GF-D8 (cell line): ENCODE measurements at regions not wholly inside any gene's neighbourhood (a gene's known extent, or its start where the extent isn't known, plus 50 kb on each side); places are given as distances from the start of the nearest gene placed in this dataset.
"Not testable (repeated sequence)": the region's sequence is repeated elsewhere in the genome, so short reads cannot be mapped to it uniquely, and the experiment has no call there.

Source experiments
- DNase-seq: peaks from one replicate; lab custom pipeline; 2025; lab: John Stamatoyannopoulos, UW

DNA sequence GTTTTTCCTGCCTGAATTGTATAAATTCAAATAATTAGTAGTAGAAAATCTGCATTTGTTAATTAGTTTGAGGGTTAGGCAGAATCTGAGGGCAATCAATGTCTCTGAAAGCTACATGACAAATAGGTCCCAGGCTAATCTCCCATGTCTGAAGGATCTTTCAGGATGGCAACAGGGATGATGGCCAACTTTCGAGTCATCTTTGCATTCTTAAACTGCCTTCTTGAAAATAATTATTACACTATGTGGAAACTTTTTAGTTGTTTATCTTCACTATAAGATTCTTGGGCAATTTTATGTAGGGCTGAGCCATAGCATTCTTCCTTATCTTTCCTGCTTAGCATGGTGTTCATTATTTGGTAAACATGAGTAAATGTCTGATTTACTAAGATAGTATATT is 490.3 kb upstream of the EPHA5 start:
- DNase-seq: no peak

DNA sequence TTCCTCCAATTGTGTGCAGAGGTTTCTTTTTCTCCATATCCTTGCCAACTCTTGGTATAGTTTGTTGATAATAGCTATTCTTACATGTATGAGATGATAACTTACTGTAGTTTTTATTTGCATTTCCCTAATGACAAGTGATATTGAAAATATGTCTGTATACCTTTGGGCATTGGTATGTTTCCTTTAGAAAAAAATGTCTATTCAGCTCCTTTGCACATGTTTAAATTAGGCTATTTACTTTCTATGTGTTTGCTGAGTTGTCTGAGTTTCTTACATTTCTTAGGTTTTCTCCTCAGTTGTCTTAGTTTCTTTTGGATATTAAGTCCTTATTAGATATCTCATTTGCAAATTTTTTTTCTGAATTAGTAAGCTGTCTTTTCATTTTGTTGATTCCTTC is 487.3 kb upstream of the EPHA5 start:
- no peak for DNase-seq

DNA sequence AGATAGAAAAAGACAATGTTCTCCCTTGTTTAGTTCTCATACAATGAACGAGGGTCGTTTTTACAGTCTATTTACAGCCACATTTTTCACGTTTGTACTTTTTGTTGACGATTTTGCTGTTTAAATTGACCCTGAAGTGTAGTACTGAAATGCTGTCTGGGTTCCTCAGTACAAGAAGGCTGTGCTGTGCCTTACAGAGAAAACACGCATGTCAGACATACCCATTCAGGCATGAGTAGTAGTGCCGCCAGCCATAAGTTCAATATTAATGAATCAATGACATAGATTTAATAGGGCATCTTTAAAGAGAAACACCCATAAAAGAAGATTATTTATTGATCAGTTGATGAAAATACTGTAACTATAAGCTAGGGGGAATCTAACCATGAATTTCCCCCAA is 459.8 kb upstream of the EPHA5 start:
- DNase-seq: no peak

DNA sequence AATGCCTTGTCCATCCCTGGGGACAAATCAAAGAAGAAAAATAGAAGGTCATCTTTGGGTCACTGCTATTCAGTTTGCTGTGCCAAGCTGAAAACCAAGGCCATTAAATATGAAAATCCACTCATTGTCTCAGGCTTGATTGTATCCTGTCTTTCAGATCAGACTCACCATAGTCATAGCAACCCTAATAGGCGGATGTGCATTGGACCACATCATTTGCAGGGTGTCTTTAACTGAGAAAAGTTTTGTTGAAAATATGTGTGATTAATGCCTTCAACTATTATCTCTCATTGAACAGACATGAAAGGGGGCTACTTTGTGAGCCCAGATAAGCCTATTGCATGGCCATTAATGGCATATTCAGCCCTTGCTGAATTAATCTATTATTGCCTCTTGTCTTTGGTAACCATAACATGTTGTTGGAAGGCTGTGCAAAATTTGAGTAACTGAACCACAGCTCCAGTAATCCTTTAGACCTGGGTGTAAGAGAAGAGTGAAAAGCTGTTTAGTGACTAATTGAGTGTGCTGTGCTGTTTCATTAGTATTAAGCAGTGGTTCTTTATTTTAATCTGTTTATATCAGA is 453.6 kb upstream of the EPHA5 start:
- DNase-seq: no peak

DNA sequence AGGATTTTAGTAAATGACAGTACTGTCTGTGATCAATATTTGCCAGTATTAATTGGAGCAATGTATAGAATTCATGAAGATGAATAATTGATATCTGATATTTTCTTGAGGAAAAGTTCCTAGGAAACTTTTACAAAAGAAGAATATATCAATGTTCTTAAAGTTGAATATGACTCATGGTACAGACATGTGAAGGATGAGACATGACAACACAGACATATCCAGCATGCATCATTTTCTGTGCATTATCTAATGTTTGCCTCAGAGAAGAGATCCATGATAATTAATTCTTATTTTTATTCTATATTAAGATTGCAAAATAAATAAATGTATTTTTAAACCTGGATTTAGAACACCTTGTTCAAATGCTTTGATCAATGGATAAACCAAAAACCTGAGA is 452.9 kb upstream of the EPHA5 start:
- DNase-seq: no peak

DNA sequence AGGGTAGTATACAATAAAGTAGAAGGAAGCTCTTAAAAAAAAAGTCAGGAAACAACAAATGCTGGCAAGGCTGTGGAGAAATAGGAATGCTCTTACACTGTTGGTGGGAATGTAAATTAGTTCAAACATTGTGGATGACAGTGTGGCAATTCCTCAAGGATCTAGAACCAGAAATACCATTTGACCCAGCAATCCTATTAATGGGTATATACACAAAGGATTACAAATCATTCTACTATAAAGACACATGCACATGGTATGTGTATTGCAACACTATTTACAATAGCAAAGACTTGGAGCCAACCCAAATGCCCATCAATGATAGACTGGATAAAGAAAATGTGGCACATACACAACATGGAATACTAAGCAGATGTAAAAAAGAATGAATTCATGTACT is 444.9 kb upstream of the EPHA5 start:
- DNase-seq: not testable (repeated sequence)

DNA sequence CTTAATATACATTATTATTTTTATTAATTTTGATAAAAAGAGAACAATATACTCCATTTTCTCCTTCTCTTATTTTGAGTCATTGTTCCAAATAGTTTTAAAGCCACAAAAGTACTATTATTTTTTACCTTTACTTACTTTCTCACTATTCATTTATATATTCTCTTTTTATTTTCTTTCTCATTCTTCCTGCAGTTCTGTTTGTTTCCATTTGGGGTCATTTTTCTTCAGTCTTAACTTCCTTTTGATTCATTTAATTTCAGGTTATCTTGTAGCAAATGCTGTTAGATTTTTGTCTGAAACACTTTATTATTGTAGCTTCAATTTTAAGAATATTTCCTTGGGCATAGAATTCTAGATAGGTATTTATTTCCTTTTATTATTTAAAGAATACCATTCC is 438.6 kb upstream of the EPHA5 start:
- DNase-seq: no peak

DNA sequence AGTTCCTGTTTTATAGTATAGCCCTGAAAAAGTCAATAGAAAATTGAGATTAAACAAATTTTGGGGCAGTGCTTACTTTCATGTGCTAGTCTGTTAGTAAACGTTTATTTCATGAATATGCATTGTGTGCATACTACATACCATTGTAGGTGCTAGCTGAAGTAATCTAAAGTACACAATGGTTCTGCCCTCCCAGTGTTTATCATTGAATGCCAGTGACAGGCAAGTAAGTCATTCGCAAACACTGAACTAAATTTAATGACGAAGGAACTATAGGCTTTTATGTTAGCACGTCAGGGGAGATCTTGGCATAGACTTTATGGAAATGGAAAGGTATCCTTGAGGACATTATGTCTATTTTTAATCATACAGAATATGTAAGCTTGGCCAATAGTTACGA is 426.9 kb upstream of the EPHA5 start:
- no peak for DNase-seq

DNA sequence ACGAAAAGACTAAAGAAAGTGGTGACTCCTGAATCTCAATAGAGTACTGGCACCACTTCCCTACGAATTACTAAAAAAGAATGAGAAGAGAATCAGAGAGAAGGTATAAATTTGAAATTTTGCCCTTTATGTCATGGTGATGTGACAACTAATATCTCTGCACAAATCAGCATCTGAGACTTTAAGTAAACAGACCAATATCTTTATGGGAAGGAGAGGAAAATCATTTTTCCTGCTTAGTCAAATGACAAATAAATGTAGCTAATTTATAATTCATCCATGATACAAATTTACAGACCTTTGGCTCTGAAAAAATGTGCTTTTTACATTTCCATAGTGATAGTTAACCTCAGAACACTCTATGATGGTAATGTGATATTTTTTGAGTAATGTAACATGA is 424.8 kb upstream of the EPHA5 start:
- DNase-seq: no peak

DNA sequence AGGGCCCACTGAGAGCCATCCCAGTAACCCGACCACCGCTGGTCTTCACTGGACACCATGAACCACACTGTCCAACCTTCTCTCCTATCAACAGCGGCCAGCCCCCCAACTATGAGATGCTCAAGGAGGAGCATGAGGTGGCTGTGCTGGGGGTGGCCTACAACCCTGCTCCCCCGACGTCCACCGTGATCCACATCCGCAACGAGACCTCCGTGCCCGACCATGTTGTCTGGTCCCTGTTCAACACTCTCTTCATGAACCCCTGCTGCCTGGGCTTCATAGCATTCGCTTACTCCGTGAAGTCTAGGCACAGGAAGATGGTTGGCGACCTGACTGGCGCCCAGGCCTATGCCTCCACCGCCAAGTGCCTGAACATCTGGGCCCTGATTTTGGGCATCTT is 423.8 kb upstream of the EPHA5 start:
- no peak for DNase-seq

DNA sequence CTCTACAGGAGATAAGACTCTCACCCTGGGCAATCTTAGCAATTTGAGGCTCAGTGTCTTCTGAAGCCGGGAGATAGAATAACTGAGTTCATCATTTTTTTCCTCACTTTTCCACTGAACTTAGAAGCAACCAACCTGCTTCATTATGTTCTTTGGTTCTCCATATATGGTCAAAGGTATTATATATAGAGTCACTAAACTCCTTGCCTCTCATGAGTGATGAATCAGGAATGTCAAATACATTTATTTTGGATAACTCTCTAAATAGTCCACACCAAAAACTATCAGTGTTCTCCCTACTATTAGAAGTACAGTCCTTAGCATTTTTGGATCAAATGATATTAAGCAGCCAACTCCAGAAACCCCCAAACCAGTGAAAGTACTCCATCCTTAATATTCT is 421.5 kb upstream of the EPHA5 start:
- no peak for DNase-seq

DNA sequence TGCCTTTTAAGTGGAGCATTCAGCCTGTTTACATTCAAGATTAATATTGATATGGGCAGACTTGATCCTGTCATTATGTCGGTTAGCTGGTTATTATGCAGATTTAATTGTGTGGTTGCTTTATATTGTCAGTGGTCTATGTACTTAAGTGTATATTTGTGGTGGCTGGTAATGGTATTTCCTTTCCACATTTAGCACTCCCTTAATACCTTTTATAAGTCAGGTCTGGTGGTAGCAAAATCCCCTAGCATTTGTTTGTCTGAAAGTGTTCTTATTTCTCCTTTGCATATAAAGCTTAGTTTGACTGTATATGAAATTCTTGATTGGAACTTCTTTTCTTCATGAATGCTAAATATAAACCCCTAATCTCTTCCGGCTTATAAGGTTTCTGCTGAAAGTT is 403.7 kb upstream of the EPHA5 start:
- no peak for DNase-seq

DNA sequence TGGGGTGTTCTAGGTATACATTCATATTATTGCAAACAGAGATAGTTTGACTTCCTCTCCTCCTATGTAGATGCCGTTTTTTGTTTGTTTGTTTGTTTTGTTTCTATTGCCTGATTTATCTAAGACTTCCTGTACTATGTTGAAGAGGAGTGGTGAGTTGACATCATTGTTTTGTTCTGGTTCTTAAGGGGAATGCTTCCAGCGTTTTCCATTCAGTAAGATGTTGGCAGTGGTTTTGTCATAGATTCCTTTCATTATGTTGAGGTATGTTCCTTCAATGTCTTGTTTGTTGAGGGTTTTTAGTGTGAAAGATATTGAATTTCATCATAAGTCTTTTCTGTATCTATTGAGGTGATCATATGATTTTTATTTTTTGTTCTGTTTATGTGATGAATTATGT is 401.6 kb upstream of the EPHA5 start:
- no peak for DNase-seq

DNA sequence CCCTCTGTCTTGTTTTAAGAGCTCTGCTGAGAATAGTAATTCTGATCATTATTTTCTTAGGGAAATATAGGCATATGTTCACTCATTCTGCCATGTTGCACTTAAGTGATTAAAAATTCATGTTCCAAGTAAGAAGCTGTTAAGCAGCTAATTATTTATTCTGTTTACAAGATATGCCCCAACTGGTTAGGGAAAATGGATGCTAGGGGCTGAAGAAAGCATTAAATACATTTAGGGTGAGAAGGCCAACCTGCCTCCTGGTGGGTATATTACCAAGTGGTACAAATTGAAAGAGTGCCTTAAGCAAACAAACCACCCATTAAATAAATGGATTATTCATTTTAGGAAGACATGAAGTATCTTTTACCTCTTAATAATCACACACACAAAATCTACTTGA is 392.6 kb upstream of the EPHA5 start:
- DNase-seq: no peak

DNA sequence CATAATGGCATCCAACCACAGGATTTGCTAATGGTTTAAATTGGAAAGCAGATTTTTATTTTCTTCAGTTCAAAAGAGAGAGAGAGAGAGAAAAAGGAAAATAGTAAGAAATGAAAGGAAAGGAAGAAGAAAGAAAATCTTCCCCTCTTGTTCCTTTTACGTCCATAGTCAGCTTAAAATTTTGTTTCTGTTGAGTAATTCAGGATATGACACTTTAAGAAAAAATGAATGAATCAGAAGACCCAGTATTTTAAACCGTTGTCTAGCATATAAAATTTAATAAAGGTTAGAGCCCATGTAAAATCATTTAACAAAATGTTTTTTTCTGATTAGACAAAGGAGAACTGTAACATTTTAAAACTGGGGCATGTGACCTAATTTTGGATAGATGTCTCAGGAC is 391.8 kb upstream of the EPHA5 start:
- DNase-seq: no peak

DNA sequence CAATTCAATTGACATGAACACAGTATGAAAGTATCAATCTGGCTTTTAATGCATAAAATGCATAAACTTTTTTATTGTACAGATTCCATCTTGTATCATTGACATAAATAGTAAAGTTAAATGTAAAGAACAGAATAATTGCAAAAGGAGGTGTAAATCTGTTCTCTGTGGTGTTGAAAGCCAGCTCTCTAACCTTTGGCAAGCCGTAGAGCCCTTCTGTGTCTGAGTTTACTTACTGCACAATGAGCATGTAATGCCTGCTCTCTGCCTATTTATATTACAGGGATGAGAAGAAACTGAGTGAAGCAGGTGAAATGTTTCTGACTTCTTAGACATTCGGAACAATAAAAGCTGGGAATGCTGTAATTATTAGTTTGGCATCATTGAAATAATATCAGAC is 389.3 kb upstream of the EPHA5 start:
- DNase-seq: no peak

DNA sequence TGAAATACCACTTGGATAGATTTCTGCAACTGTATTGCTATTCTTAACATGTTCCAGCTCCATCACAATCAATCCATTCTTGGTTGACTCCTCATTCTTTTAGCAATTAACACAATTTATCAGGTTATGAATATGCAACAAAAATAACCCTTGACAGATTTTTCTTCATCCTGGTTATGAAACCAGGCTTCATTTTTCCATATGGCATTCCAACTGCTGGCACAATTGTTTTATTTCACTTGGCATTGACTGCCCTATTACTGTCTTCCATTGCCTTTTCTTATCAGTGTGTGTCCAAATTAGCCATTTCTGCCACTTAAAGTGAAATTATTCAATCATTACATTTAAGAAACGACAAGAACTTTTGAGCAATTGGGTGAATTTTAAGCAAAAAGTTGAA is 388.8 kb upstream of the EPHA5 start:
- DNase-seq: no peak

DNA sequence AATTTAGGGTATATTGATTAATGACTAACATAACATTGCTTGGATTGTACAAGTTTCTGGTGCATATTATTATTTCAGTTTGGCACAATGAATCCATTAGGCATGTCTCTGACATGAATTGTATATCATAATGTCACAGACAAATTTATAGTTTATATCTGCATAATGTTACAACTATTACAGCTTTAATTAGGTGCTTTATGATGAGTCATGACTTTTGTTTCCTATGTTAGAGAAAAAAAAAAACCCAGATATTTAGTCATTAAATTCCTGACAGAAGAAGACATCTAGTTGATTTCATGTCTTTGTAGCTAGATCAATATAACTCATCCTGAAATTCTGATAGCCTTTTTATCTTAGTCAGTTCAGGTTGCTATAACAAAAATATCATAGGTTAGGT is 385.7 kb upstream of the EPHA5 start:
- DNase-seq: no peak

DNA sequence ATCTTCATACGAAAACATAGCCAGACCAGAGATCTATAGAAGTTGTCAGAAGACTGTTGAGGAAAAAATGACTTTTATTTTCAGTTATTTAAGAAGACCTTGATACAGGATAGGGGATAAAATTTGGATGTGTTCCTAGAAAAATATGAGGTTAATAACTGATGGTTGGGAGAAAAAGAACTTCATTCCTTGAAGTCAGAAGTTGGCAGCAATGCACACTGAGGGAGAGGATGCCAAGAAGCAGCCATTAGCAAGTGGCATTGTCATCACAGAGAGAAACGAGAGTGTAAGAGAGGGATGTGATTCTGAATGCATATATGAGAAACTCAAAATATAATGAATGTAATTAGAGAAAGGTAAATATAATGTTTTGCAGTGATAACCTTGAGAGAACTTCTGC is 382.1 kb upstream of the EPHA5 start:
- no peak for DNase-seq

DNA sequence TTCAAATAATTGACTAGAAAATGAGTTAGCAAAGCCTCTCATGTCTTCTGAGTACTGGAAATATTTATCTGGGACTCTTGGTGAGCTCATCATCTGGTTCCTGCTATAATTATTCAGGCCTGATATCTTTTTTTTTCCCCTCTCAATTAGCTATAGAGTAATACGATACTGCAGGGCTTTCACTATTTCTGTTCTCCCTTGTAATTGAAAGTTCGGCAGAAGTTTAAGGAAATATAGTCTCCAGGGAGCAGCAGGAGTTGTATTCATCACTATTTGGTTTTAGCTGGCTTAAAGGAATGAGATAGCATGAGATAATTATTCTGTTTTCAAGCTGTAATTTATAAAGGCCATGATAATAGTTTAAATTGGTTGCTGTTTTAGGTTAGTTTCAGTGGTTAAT is 378.6 kb upstream of the EPHA5 start:
- DNase-seq: no peak

DNA sequence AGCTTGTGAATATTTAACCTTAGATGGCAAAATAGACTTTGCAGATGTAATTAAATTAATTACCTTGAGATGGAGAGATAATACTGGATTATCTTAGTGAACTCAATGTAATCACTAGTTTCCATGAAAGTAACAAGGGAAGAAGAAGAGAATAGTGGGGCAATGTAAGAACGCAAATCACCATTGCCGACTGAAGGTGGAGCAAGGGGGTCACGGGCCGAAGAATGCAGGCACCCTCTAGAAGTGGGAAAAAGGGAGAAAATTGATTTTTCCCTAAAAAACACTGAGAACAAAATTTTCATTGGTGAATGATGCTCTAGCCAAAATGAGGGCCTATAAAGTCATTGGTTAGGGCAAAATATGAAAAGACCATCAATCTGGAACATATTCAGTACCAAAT is 375.6 kb upstream of the EPHA5 start:
- no peak for DNase-seq

DNA sequence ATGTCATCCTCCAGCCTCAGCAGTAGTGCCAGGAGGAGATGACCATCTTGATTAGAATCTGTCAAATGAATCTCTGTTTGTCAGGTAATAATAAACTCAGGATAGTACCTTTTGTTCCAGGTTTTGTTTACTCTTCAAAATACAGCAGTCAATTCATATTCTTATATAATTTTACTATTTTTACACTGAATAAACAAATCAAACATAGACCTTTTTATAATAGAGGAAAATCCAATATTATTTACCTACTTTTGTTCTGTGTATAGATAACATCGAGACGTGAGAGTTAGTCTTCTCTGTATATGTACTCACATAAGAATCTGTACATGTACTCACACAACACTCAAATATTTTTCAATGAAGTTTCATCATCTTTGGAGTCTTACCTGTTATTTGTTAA is 365.4 kb upstream of the EPHA5 start:
- DNase-seq: no peak

DNA sequence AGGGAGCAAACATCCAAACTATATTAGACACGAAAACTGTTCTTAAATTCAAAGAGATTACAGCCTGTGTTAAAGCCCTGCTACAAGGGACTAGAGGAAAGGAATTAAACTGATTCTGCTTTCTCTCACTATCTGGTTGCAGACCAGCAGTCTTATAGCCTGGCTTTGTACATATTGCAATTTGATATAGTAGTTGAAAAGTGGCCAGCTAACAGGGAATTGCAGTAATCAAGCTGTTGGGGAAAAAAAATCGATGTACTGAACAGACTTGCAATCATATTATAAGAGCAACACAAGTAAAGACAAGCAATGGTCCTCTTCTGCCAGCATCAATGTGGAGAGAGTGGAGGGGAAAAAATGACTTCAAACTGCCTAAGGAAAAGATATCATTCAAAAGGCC is 364.4 kb upstream of the EPHA5 start:
- DNase-seq: no peak

DNA sequence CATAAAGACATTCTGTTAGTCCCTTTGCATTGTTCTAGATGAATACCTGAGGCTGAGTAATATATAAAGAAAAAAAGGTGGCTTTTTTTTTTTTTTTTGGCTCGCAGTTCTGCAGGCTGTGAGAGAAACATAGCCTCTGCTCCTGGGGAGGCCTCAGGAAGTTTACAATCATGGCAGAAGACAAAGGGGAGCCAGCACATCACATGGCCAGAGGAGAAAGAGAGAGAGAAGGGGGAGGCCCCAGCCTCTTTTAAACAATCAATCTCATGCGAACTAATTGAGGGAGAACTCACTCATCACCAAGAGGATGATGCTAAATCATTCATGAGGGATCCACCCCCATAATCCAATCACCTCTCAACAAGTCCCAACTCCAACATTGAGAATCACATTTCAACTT is 364.0 kb upstream of the EPHA5 start:
- DNase-seq: no peak

DNA sequence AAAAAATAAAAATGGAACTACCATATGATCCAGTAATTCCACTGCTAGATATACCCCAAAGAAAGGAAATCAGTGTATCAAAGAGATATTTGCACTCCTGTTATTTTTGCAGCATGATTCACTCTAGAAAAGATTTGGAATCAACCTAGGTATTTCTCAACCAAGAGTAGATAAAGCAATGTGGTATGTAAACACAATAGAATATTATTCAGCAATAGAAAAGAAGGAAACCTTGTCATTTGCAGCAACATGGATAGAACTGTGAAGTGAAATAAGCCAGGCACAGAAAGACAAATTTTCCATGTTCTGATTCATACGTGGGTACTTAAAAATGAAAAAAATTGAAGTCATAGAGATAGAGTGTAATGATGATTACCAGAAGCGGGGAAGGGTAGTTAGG is 362.3 kb upstream of the EPHA5 start:
- DNase-seq: no peak
